H54 (cell line): ENCODE measurements at regions not wholly inside any gene's neighbourhood (a gene's known extent, or its start where the extent isn't known, plus 50 kb on each side); places are given as distances from the start of the nearest gene placed in this dataset.

Source experiments
- DNase-seq: peaks from one replicate; pipeline ENCODE4 v3.0.0; 2011; ENCODE audit warnings: low spot score, mixed read lengths; ENCODE audit not compliant: insufficient read length
- FAIRE-seq: peaks from 3 replicates; lab custom pipeline; 2011; peaks lifted over from hg19 to GRCh38; lab: Jason Lieb, UNC
- POLR2A ChIP-seq: IDR thresholded peaks from 2 replicates; pipeline ENCODE4 v1.6.1; 2011; ENCODE audit warnings: low read depth, mild to moderate bottlenecking, low read length

DNA sequence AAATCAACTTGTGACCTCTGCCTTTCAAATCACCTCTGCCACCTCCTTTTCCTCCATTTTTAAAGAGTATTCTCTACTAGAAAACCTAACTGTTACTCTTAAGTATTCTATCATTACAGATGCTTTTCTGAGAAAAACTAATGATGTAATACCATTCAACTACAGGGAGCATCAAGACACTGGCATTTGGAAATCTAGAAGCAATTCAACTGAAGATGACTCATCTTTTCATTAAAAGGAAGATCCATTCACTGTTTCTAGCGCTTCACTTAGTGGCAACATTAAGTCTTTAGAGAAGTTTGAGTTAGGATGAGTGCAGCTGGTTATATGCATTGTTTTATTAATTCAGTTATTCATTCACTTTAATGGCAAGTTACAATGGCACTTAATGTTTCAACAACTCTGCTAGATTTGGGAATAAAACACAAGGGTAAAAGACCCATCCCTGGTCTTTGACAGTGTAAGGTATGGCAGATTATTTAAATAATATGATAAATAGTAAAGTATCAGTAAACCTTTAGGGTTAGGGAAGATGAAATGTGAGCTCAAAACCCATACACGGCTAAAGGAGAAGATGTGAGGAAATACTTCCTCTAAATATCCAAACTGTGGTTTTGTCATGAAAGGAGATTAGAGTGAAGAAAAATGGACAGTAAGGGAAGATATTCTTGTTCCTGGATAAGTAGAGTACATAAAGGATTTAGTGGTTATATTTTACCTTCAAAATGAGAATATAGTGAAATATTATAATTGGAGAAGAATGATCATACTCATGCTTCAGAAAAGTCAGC is 61.7 kb downstream of the KCNJ2 start:
- FAIRE-seq (no peak), DNase-seq (no peak)

GRCh38 chr17:70232466-70232865 is 63.1 kb downstream of the KCNJ2 start:
- no peak for TF ChIP-seq POLR2A
- no peak for FAIRE-seq
- DNase-seq: no peak

More for the DNA sequence above, 61.7 kb downstream of the KCNJ2 start:
- TF ChIP-seq POLR2A: no peak

DNA sequence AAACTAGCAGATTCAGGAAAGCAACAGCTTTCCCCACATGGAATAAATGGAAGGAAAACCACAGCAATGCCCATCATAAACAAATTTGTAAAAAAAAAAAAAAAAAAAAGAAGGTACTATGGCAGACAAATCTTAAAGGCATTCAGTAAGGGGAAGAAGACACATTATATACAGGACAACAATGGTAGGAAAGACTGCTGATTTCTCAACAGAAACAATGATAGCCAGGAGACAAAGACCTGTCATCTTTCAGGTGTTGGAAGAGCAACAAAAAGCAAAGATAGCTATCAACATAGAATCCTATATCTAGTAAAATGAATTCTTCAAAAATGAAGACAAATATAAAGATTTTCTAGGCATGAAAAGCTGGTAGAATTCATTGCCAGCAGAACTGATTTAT is 65.9 kb downstream of the KCNJ2 start:
- no peak for TF ChIP-seq POLR2A
- FAIRE-seq: no peak

DNA sequence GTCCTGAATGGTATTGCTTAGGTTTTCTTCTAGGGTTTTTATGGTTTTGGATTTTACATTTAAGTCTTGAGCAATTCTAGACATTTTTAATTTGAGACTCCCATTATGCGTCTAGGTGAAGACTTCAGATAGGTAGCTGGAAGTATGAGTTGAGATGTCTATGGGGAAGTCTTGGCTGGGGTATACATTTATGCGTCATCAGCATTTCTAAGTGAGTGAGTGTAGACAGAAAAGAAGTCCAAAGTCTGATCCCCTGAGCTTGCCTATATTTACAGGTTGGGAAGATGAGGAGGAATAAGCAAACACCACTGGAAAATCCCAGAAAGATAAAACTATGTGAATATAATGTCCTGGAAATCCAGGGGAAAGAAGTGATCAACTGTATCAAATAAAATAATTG is 68.9 kb downstream of the KCNJ2 start:
- no peak for TF ChIP-seq POLR2A
- no peak for FAIRE-seq
- no peak for DNase-seq

More for the DNA sequence above, 65.9 kb downstream of the KCNJ2 start:
- no peak for DNase-seq

DNA sequence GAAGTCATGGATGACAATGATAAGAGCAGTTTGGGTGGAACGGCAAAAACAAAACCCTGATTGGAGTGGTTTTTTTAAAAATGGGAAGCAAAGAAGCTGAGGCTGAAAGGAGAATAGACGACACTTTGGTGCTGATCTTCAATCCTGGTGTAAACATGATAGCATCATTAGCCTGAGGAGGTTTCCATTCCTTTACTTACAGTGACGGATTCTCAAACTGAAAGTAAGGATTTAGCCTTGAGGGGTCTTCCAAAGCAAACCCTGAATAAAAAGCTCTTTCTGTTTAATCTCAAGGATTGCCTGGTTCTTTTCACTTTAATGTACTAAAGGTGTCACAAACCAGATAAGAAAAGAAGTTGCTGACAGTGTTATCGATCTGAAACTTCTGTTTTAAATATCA is 69.3 kb downstream of the KCNJ2 start:
- DNase-seq (no peak), FAIRE-seq (no peak)
- no peak for TF ChIP-seq POLR2A

- no peak for FAIRE-seq
- no peak for DNase-seq
- no peak for TF ChIP-seq POLR2A
Measured at GRCh38 chr17:70239391-70239826, 70.1 kb downstream of the KCNJ2 start.

- FAIRE-seq: no peak
- DNase-seq: no peak
- TF ChIP-seq POLR2A: no peak
Measured at GRCh38 chr17:70241071-70241470, 71.7 kb downstream of the KCNJ2 start.

DNA sequence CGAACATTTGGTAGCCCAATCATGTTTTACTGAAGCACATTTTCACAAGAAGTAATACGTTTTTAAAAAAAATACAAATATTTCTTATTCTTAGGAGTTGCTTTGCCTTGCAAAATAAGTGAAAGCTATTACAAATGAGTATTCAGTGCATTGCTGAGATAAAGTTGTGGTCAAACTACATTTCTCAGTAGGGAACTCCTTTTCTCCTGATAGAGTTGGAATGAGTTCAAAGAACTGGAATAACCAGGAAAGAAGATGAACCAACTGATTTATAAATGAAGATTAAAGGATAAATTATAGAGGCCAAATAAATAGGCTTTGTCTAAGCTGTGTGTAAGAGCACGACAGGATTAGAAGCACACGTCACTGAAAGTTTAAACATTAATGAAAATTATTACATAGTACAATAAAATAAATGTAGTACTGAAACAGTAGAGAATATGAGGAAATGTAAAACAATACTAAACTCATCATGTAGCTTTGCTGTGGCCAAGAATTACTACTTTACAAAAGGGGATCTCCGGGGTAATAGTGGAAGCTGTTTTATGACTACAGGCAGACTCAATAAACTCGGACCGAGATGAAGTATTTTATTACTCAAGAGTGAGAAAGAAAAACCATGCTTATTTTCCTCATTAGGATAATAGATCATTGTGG is 73.6 kb downstream of the KCNJ2 start:
- no peak for DNase-seq
- TF ChIP-seq POLR2A: no peak
- no peak for FAIRE-seq

DNA sequence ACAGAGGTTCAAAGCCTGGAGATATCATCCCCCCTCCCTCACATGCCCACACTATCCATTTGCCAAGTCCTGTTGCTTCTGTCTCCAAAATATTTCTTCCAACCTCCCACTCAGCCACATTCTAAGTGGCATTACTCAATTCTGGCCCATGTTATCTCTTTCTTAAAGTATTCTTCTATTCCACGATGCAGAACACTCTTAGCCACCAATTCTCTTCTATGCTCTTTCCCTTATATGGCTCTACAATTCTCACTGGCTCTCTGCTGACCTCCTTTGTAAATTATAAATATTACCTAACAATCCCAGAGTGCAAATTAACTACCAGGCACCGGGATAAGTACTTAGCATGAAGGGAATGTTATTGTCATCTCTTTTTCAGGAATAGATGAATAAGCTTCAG is 82.4 kb downstream of the KCNJ2 start:
- FAIRE-seq: no peak

GRCh38 chr17:70254735-70255460 is 85.6 kb downstream of the KCNJ2 start:
- DNase-seq: no peak
- no peak for FAIRE-seq
- TF ChIP-seq POLR2A: no peak

More for the DNA sequence above, 82.4 kb downstream of the KCNJ2 start:
- no peak for DNase-seq
- TF ChIP-seq POLR2A: no peak

DNA sequence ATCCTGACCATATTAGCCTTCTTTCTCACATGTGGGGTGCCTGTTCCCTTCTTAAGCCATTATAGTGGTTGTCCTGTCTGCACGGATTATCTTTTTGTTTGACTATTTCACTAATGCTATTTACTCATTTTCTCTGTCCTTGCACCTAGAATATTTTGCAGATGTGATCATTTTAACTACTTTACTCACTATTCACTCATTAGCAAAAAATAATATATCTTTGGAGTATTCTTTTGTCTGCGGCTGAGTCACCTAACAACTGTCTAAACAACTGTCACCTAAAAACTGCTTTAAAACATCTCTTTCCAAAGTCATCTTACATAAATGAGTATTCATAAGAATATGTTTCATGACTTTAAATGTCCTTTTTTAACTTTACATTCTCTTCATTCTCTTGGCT is 87.4 kb downstream of the KCNJ2 start:
- no peak for FAIRE-seq
- no peak for TF ChIP-seq POLR2A
- DNase-seq: no peak

GRCh38 chr17:70258465-70258864 is 89.1 kb downstream of the KCNJ2 start:
- DNase-seq (no peak), FAIRE-seq (no peak)
- no peak for TF ChIP-seq POLR2A

DNA sequence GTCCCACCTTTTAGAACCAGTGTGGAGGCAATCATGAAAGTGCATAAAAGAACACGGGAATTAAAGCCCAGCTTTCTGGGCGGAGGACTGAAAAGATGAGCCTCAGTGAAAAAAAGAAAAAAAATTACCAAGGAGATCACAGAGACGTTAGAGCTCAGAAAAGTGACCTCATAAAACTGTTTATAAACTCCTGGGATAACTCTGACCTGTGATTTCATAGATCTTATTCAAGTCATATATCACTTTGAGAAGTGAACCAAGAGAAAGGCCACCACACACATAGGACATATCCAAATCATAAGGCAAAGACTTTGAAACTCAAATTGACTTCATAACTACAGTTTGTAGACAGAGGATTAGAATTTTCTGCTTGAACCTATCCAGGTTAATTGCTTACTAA is 90.1 kb downstream of the KCNJ2 start:
- TF ChIP-seq POLR2A: no peak
- DNase-seq (no peak), FAIRE-seq (no peak)

DNA sequence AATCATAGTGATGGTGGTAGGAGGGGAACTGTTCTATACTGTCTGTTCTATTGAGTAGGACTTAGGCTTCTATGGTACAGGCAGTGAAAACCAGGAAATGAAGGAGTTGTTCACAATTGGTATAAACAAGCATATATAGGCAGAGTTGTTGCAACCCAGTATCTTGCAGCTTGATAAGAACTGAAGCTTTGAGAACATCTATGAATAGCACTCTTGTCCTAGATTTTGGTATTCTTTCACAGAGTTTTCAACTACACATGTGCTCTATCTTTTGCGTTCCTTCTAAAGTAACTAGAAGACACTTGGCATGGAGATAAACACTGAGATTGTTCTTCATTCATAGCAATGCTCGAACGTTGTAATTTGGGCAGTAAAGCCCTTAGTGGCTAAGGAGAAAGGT is 91.8 kb downstream of the KCNJ2 start:
- no peak for TF ChIP-seq POLR2A
- FAIRE-seq (no peak), DNase-seq (no peak)
